Aorta (tissue), 5 donors: ENCODE measurements at regions not wholly inside any gene's neighbourhood (a gene's known extent, or its start where the extent isn't known, plus 50 kb on each side); places are given as distances from the start of the nearest gene placed in this dataset.

ENCODE experiments used
- ATAC-seq: fragments of 200-7000 bp; cut with Tn5 transposase; one replicate; pipeline ENCODE4 v1.9.1; 2022; ENCODE audit warnings: moderate library complexity; ENCODE audit not compliant: low FRiP score
- DNase-seq, 2 donors: peaks; one replicate each; pipeline ENCODE4 v3.0.0-alpha.2; 2020
- H3K27ac ChIP-seq, 2 donors: one replicate each; pipeline ENCODE4 v1.5.1; 2013; ENCODE audit warnings: low read length in 2 of 2, mild to moderate bottlenecking in 2 of 2, moderate library complexity in 2 of 2, control low read depth in 1 of 2, inconsistent platforms in 1 of 2, low read depth in 1 of 2
- H3K27me3 ChIP-seq, 2 donors: one replicate each; pipeline ENCODE4 v1.6.1; 2013; ENCODE audit warnings: control low read depth in 1 of 2, low read length in 1 of 2, mild to moderate bottlenecking in 1 of 2, moderate library complexity in 1 of 2; ENCODE audit not compliant: insufficient read depth in 2 of 2, control insufficient read depth in 1 of 2
- H3K36me3 ChIP-seq, 2 donors: one replicate each; pipeline ENCODE4 v1.6.1; 2013; ENCODE audit warnings: control low read depth in 1 of 2, low read length in 1 of 2, mild to moderate bottlenecking in 1 of 2; ENCODE audit not compliant: insufficient read depth in 2 of 2, control insufficient read depth in 1 of 2
- H3K4me1 ChIP-seq, 2 donors: one replicate each; pipeline ENCODE4 v1.6.1; 2013; ENCODE audit warnings: low read length in 2 of 2, control low read depth in 1 of 2, mild to moderate bottlenecking in 1 of 2, moderate library complexity in 1 of 2; ENCODE audit not compliant: insufficient read depth in 2 of 2, control insufficient read depth in 1 of 2
- H3K4me3 ChIP-seq, 2 donors: one replicate each; pipeline ENCODE4 v1.5.1; 2013; ENCODE audit warnings: low read length in 2 of 2, control low read depth in 1 of 2, mild to moderate bottlenecking in 1 of 2
- H3K9me3 ChIP-seq: one replicate; pipeline ENCODE4 v1.6.1; 2013; ENCODE audit warnings: mild to moderate bottlenecking, low read length; ENCODE audit not compliant: control insufficient read depth
- WGBS, 2 donors: extraction: QIAGEN DNeasy Blood & Tissue Kit; methylation state at CpG; one replicate each; pipeline ENCODE4 v1.1.7; 2013; 5-methylcytosine and 5-hydroxymethylcytosine counted together
- intact Hi-C, 2 donors: fragments of 100-400 bp; cut with DNase I; formaldehyde crosslinking; loops; one replicate each; pipeline versions ENCODE4 v1.14.2 to v1.15.0; 2022
- donor health status: healthy with polysubstance abuse.
- donor health status: Bipolar disorder and iron deficiency.
- donor health status: DM: no; HTN: no; CAD: no.
- donor health status: DM: no; HTN: no; CAD: no.
- donor health status: DM: yes; HTN: yes; CAD: no.

DNA sequence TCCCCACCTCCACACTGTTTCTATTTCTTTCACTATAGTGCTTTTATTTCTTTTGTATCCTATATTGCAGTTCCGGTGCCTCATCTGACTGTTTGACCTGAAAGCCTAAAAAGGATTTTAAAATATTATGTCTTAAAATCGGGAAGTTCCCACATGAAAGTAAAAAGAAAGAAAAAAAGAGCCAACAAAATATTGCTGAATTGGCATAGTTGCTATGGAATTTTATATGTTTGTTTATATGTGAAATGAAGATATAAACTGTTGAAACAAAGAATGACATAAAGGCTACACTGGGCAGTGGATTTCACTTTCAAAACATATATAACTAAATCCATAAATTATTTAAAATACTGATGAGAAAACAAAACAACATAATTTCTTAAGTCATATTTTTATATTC lies 1383.7 kb downstream of the C4orf33 start:
- no peak overlapping the region for H3K27ac ChIP-seq
- ATAC-seq: no peak
- H3K4me3 ChIP-seq: no peak overlapping the region
- intact Hi-C loops: no loop called here
- H3K9me3 ChIP-seq: no peaks in the 10 kb centered on the region
- no peak for DNase-seq
- H3K27me3 ChIP-seq: no peaks in the 10 kb centered on the region
- WGBS, 2 donors: 65 to 79% methylated on average over 2 of the region's 2 CpGs
- H3K4me1 ChIP-seq: no peaks in the 10 kb centered on the region
- H3K36me3 ChIP-seq: no peaks in the 10 kb centered on the region

DNA sequence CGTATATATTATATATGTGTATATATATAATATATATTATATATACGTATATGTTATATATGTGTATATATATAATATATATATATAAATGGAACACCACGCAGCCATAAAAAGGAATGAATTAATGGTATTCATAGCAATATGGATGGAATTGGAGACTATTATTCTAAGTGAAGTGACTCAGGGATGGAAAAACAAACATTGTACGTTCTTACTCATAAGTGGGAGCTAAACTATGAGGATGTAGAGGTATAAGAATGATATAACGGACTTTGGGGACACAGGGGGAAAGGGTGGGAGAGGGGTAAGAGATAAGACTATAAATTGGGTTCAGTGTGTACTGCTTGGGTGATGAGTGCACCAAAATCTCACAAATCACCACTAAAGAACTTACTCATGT lies 1388.9 kb downstream of the C4orf33 start:
- 61 to 63% methylated on average over 5 of the region's 5 CpGs for WGBS, 2 donors
- intact Hi-C loops: no loop called here
- H3K27me3 ChIP-seq: no peaks in the 10 kb centered on the region
- no peak overlapping the region for H3K4me3 ChIP-seq
- no peaks in the 10 kb centered on the region for H3K9me3 ChIP-seq
- DNase-seq (no peak), ATAC-seq (no peak)
- no peak overlapping the region for H3K27ac ChIP-seq
- no peaks in the 10 kb centered on the region for H3K4me1 ChIP-seq
- no peaks in the 10 kb centered on the region for H3K36me3 ChIP-seq

DNA sequence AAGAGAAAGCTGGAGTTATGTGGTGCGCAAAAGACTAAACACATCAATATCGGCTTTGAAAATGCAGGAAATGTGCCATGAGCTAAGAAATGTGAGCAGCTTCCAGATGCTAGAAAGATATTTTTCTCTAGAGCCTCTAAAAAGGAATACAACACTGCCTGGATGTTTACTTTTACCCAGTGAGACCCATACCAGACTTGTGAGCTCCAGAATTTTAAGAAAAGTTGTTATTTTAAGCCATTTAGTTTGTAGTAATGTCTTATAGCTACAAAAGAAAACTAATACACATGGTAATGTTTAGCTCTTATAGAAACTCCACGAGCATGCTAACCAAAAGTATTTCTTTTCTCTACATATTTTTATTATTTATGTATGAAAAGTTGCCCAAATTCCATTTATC lies 1389.4 kb downstream of the C4orf33 start:
- no peaks in the 10 kb centered on the region for H3K27me3 ChIP-seq
- H3K36me3 ChIP-seq: no peaks in the 10 kb centered on the region
- no peaks in the 10 kb centered on the region for H3K9me3 ChIP-seq
- ATAC-seq (no peak), DNase-seq (no peak)
- H3K4me1 ChIP-seq: no peaks in the 10 kb centered on the region
- H3K4me3 ChIP-seq: no peak overlapping the region
- 9 to 14% methylated on average over 3 of the region's 3 CpGs for WGBS, 2 donors
- no peak overlapping the region for H3K27ac ChIP-seq
- intact Hi-C loops: no loop called here

DNA sequence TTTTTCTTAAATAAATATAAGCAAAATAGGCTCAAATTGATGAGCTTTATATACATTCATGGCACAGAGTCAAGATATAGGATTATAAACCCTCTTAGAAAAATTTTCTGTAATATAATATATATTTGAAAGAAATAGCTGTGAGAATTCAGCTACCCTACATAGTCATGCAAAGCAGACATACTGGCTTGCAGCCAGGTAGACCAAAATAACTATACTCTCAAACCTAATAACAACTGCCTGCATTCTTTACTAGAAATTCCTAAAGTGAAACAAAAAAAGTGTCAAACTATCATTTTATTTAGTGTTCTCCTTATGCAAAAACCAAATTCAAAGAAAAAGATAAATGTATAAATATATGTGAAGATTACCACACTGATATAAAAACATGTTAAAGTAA lies 1390.2 kb downstream of the C4orf33 start:
- Histone ChIP-seq H3K36me3 (no peaks in the 10 kb centered on the region), H3K27me3 (no peaks in the 10 kb centered on the region), H3K9me3 (no peaks in the 10 kb centered on the region), H3K27ac (no peak overlapping the region), H3K4me1 (no peaks in the 10 kb centered on the region), H3K4me3 (no peak overlapping the region)
- intact Hi-C loops: no loop called here
- ATAC-seq (no peak), DNase-seq (no peak)

DNA sequence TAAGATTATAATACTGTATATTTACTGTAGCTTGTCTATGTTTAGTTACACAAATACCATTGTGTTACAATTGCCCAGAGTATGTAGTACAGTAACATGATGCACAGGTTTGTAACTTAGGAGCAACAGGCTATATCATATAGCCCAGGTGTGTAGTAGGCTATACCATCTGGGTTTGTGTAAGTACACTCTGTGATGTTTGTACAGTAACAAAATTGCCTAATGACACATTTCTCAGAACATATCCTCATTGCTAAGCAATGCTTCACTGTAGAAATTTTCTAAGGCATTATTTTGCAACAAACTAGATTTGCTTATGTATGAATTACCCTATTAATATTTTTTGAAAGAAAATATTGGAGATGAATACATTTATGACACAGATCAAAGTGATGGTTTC lies 1390.9 kb downstream of the C4orf33 start:
- H3K4me1 ChIP-seq: no peaks in the 10 kb centered on the region
- ATAC-seq: no peak
- intact Hi-C loops: no loop called here
- no peak overlapping the region for H3K4me3 ChIP-seq
- DNase-seq: no peak
- H3K36me3 ChIP-seq: no peaks in the 10 kb centered on the region
- H3K9me3 ChIP-seq: no peaks in the 10 kb centered on the region
- no peak overlapping the region for H3K27ac ChIP-seq
- H3K27me3 ChIP-seq: no peaks in the 10 kb centered on the region

DNA sequence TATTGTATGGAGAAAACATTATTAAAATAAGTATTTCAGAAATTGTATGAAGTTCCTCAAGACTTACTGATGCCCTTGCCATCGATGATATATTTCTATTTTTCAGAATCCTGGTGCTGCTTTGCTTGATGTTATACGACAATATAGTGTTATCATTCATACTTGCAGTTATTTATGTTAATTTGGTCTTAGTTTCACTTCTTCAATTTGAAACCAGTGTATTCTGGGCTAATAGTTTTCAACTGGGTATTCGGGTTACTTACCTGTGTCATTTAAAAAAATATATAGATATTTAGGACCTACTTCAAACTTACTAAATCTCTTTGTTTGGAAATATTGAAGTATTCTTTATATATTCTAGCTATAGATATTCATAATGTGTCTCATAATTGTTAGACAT lies 1414.7 kb downstream of the C4orf33 start:
- H3K36me3 ChIP-seq: no peaks in the 10 kb centered on the region
- no peak overlapping the region for H3K27ac ChIP-seq
- no peaks in the 10 kb centered on the region for H3K9me3 ChIP-seq
- WGBS, 2 donors: 93 to 94% methylated on average over 3 of the region's 3 CpGs
- no peaks in the 10 kb centered on the region for H3K4me1 ChIP-seq
- intact Hi-C loops: no loop called here
- no peaks in the 10 kb centered on the region for H3K27me3 ChIP-seq
- DNase-seq (no peak), ATAC-seq (no peak)
- no peak overlapping the region for H3K4me3 ChIP-seq

- Histone ChIP-seq H3K27ac (no peak overlapping the region), H3K36me3 (no peaks in the 10 kb centered on the region), H3K27me3 (no peaks in the 10 kb centered on the region), H3K9me3 (no peaks in the 10 kb centered on the region), H3K4me3 (no peak overlapping the region), H3K4me1 (no peaks in the 10 kb centered on the region)
- DNase-seq (no peak), ATAC-seq (no peak)
- intact Hi-C loops: no loop called here
- 5 to 10% methylated on average over 5 of the region's 5 CpGs for WGBS, 2 donors
These were observed 1415.8 kb downstream of the C4orf33 start for GRCh38 chr4:130511776-130512175.

DNA sequence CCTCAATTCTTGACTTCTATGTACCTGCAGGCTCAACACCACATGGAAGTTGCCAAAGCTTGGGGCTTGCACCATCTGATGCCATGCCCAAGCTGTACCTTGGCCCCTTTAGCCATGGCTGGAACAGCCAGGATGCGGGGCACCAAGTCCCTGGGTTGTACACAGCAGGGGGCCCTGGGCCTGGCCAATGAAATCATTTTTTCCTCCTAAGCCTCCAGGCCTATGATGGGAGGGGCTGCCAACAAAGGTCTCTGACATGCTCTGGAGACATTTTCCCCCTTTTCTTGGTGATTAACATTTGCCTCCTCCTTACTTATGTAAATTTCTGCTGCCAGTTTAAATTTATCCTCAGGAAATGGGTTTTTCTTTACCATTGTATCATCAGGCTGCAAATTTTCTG lies 1428.1 kb downstream of the C4orf33 start:
- H3K9me3 ChIP-seq: peaks cover 6% of the 10 kb centered on the region
- H3K27me3 ChIP-seq: no peaks in the 10 kb centered on the region
- intact Hi-C loops: no loop called here
- H3K27ac ChIP-seq: no peak overlapping the region
- H3K4me1 ChIP-seq: no peaks in the 10 kb centered on the region
- WGBS, 2 donors: 93 to 95% methylated on average over 1 of the region's 1 CpG
- no peak overlapping the region for H3K4me3 ChIP-seq
- ATAC-seq (no peak), DNase-seq (no peak)
- no peaks in the 10 kb centered on the region for H3K36me3 ChIP-seq

GRCh38 chr4:130530505-130530904 lies 1434.6 kb downstream of the C4orf33 start:
- H3K4me3 ChIP-seq: no peak overlapping the region
- H3K4me1 ChIP-seq: no peaks in the 10 kb centered on the region
- no peak for ATAC-seq
- H3K36me3 ChIP-seq: no peaks in the 10 kb centered on the region
- H3K27ac ChIP-seq: no peak overlapping the region
- H3K9me3 ChIP-seq: no peaks in the 10 kb centered on the region
- no peak for DNase-seq
- no peaks in the 10 kb centered on the region for H3K27me3 ChIP-seq
- WGBS, 2 donors: 79 to 83% methylated on average over 5 of the region's 5 CpGs
- intact Hi-C loops: no loop called here

- ATAC-seq (no peak), DNase-seq (no peak)
- Histone ChIP-seq H3K27me3 (no peaks in the 10 kb centered on the region), H3K4me1 (no peaks in the 10 kb centered on the region), H3K9me3 (no peaks in the 10 kb centered on the region), H3K27ac (no peak overlapping the region), H3K36me3 (no peaks in the 10 kb centered on the region), H3K4me3 (no peak overlapping the region)
- 85 to 86% methylated on average over 1 of the region's 1 CpG for WGBS, 2 donors
- intact Hi-C loops: no loop called here
These were observed 1438.7 kb downstream of the C4orf33 start for GRCh38 chr4:130534651-130535050.
